HEK293T (cell line): ENCODE measurements at regions not wholly inside any gene's neighbourhood (a gene's known extent, or its start where the extent isn't known, plus 50 kb on each side); places are given as distances from the start of the nearest gene placed in this dataset.

Experiments
- BHLHE40 ChIP-seq: fragments of 450-650 bp; IDR thresholded peaks from 2 replicates; pipeline ENCODE4 v1.6.1; 2016; ENCODE audit warnings: mild to moderate bottlenecking, moderate library complexity, borderline replicate concordance
- CTBP1 ChIP-seq: fragments of 450-650 bp; IDR thresholded peaks from 2 replicates; pipeline ENCODE4 v1.6.1; 2016; ENCODE audit warnings: borderline replicate concordance
- FOXM1 ChIP-seq: fragments of 450-650 bp; IDR thresholded peaks from 2 replicates; pipeline ENCODE4 v1.6.1; 2017; ENCODE audit warnings: mild to moderate bottlenecking, borderline replicate concordance
- PKNOX1 ChIP-seq: fragments of 450-650 bp; IDR thresholded peaks from 2 replicates; pipeline ENCODE4 v1.6.1; 2016
- SP1 ChIP-seq: fragments of 450-650 bp; IDR thresholded peaks from 2 replicates; pipeline ENCODE4 v1.6.1; 2017
- ZNF384 ChIP-seq: fragments of 450-650 bp; IDR thresholded peaks from 2 replicates; pipeline ENCODE4 v1.6.1; 2016

GRCh38 chr18:10044054-10044453 lies 130.2 kb downstream of the VAPA start:
- TF ChIP-seq BHLHE40 (no peak), SP1 (no peak), FOXM1 (no peak), CTBP1 (no peak), ZNF384 (no peak), PKNOX1 (no peak)
